ENCODE measurements at regions not wholly inside any gene's neighbourhood (a gene's known extent, or its start where the extent isn't known, plus 50 kb on each side); places are given as distances from the start of the nearest gene placed in this dataset.
"Not testable (repeated sequence)": the region's sequence is repeated elsewhere in the genome, so short reads cannot be mapped to it uniquely, and the experiment has no call there.

GRCh38 chr10:4632757-4633156, 193.2 kb upstream of the AKR1E2 start:
- DNase-seq, result no peak

DNA sequence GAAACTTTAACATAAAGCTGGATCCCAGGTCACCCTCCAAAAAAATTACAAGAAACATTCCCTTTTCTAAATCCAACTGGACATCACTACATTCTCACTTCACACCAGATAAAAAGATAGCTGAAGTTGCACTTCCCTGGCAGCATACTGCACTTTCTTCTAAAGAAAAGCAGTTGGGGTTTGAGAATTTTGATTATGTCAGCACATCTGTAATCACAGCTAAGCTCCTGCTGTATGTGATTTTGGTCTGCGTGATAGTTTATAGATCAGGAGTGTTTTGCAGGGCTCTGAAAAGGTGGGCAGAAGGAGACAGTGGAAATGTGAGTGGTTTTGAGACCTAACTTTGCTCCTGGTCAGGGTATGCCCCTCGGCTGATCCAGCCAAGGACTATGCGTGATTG, 199.1 kb upstream of the AKR1E2 start:
- DNase-seq, result no peak

GRCh38 chr10:4623757-4624420, 202.1 kb upstream of the AKR1E2 start:
- no peak for DNase-seq

- DNase-seq, result no peak
These were observed 202.8 kb upstream of the AKR1E2 start for GRCh38 chr10:4623200-4623599.

DNA sequence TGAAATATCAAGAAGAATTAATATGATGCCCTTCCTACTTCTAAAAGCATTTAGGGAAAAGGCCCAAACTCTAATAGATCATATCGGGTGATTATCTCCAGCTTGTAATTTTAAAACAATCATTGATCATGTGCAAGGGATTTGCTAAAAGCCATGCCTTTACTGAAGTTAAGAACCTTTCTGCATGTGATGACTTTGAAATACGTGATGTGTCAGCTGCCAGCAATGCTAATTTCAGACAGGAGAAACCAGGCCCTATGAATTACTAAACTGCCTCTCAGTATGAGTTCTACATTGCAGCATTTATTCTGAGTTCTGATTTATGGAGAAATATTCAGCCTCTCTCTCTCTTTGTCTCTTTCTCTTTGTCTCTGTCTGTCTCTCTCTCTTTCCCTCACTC, 203.6 kb upstream of the AKR1E2 start:
- DNase-seq, result no peak

GRCh38 chr10:4617589-4617988, 208.4 kb upstream of the AKR1E2 start:
- DNase-seq, result no peak

- DNase-seq, result no peak
These were observed 211.0 kb upstream of the AKR1E2 start for GRCh38 chr10:4615042-4615441.

DNA sequence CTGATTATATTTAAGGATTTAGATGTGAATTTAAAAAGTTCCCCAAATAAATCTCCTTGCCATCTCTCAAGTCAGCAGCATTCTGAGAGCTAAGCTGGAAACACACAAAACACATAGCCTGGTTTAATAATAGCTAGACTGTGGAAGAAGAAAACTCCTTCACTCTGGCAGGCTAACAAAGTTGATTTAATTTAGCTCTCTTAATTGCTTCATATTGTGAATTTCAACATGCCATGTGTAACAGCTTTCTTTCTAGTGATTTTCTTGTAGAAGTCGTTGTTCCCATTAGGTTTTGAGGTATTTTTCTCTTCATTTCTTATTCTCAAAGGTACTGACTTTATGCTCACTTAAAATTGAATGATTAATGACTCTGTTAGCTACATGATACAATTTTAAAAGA, 216.8 kb upstream of the AKR1E2 start:
- DNase-seq, result no peak

DNA sequence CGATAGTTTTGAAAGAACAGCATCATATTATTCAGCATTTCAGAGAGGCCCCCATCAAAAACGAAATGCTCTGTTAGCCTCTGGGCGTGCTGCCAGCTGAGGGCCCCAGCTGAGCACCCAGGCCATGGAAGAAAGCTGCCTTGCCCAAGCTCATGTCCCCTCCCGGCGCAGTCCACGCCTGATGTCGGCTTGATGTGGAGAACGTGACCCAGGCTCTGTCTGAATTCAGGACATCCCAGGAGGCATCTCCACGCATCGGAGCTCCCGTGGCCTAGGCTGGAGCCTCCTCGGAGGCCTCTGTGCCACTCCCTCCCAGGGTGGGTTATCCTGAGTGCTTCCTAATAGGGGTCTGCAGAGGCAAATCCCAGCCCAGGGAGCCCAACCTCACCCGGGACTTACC, 218.3 kb upstream of the AKR1E2 start:
- no peak for DNase-seq

DNA sequence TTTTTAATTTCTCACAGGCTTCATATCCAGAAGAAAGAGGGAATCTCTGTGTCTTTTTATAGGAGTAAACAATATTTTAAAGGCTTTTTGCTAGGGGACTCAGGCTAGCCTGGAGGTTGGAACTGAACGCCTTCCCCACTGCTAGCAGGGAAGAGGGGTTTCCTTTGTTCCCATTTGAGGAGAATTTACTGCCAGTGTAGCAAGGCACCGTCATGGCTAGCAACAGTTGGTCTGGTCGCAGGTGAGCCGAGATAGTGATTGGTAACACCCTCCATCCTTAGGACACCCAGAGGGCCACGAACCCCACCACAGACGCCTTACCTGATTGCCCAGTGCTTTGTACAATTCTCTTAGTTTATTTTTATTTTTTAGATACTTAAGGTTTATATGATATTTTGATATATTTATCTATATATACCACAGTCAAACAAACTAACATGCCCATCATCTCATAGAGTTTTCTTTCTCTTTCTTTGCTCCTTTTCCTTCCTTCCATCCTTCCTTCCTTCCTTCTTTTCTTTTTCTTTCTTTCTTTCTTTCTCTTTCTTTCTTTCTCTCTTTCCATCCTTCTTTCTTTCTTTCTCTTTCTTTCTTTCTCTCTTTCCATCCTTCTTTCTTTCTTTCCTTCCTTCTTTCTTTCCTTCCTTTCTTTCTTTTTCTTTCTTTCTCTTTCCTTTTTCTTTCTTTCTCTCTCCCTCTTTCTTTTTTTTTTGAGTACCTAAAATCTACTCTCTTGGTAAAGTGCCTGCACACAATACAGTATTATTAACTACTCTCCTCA, 219.0 kb upstream of the AKR1E2 start:
- no peak for DNase-seq

GRCh38 chr10:4602764-4603491, 223.1 kb upstream of the AKR1E2 start:
- no peak for DNase-seq

DNA sequence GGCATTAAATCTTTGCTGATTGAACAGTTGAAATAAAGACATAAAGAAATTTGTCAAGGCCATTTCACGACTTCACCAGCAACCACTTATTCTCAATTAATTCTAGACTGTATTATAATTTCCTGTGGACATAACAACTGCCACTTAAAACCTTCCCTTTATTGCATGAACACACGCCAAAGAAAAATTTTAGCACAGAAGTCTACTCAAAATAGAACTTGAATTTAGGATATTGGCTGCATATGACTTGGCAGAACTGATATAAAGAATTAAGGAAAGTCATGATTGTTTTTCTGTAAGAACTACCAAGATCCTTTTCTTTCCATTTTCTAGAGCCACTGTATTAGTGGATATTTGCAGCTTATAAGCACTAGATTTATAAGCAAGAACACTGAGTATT, 226.5 kb upstream of the AKR1E2 start:
- no peak for DNase-seq

- not testable (repeated sequence) for DNase-seq
These were observed 228.1 kb upstream of the AKR1E2 start for GRCh38 chr10:4597898-4598297.

DNA sequence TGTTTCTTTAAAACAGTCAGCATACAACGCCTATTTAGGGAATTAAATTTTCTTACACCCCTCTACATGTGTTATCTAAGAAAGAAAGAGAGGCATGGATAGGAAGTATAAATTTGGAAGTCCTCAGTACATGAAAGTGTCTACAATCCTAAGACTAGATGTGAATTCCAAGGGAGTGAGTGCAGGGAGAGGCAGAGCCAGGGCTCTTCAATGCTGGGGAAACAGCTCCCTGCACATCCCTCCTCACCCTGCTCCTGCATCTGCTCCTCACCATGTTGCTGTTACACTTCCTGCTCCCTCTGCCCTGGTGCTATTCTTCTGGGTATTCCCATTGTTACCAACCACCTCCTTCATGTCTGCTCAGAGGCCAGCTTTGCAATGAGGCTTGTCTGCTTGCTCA, 229.1 kb upstream of the AKR1E2 start:
- no peak for DNase-seq

DNA sequence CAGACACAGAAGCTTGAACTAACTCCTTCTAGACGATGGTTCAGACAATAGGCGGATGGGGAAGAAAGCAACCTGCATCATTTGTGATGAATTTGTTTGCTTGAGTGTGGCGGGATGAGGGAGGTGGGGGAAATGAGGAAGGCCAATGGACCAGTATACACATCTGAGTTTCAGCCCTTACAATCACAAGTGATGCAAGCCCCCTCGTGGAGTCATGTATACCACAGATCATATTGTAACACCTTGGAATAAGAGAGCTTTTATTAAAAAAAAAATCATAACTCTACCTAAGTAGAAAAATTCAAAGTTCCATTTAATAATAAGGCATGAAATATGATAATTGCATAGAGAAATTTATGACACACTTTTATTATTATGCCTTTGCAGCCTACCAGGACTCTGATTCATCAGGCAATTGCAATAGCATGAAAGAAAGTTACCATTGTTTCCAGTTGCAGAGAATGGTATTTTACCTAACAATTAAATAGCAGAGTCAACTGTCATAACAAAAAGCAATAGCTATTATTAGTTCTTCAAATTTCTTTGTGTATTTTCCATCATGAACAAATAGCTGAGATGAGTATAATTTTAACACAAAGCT, 230.2 kb upstream of the AKR1E2 start:
- no peak for DNase-seq

DNA sequence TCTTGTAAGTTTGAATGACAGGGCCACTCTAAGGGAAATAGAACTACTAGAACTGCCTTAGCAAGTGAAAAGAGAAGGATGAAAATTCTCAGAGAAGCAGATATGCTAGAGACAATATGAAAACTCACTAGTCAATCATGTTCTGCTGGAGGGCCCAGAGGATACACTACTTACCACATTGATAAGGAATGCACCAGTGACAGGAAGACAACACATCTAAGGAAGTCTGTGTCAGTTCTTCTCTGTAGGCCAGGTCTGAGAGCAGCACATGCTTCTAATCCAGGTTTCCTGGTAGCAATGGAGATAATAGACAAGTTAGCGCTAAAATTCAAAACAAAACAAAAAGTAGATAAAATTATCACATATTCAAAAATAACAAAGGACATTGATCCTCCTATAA, 235.2 kb upstream of the AKR1E2 start:
- DNase-seq, result no peak

DNA sequence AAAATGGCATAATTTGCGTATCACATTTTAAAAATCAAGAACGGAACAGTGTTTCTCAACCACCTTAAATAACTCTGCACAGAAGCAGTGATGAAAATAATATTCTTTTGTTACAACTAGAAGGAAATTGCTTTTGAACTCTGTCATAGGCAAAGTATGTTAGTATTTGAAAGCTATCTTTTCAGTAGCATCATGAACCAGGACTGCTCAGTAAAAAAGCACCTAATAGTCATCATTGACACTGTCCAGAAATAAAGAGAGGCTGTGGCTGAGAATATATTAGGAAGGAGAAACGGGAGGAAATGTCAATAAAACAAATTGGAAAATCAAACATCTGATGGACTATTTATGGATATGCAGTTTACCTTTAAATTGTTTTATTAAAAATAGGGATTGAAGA, 237.2 kb upstream of the AKR1E2 start:
- DNase-seq, result no peak

GRCh38 chr10:4587466-4587865, 238.5 kb upstream of the AKR1E2 start:
- DNase-seq, result no peak

DNA sequence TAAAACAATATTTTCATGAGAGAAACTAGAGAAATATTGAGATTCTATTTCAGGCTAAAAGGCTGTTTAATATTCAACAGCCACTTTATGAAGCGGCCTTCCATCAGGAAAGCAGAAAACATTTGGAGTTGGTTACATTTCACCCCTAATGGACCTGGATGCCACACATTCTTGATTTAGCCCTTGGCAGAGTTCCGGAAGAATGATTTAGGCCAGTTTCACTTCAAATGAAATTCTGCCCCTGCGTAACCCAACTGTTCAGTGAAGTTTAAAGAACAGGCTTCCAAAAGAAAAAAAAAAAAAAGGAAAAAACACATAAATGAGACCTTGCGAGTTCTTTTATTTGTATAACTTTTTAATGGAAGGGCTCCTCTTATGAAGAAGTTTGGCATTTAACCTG, 239.2 kb upstream of the AKR1E2 start:
- no peak for DNase-seq

DNA sequence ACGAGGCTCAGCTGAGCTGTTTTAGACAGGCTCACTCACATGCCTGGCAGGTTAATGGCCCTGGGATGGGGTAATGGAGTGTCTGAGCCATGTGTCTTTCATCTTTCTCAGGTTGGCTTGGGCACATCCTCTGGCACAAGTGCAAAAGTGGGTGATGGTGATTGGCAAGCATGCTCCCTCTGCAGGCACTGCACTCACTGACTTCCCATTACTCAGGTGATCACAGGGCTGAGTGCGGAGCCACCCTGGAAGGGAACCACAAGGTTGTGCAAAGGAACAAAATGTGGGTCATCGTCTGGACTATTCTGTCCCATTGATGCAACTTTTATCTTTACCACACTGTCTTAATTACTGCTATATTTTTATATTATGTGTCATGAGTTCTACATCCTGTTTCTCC, 244.1 kb upstream of the AKR1E2 start:
- no peak for DNase-seq

- no peak for DNase-seq
These were observed 246.2 kb upstream of the AKR1E2 start for GRCh38 chr10:4579844-4580243.

DNA sequence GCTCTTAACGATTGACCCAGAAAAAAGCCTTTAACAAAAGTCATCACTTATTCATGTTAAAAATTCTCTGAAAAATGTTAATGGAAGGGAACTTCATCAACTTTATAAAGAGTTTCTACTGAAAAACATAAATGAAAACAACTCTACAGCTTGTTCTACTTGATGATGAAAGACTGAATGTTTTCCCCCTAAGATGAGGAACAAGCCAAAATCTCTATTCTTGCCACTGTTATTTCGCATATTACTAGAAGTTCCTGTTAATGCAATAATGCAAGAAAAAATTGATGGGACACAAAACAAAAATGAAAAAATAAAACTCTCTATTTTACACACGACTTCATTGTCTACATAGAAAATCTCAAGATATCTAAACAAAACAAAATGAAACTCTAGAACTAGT, 249.8 kb upstream of the AKR1E2 start:
- DNase-seq, result no peak

- no peak for DNase-seq
These were observed 256.9 kb upstream of the AKR1E2 start for GRCh38 chr10:4569151-4569550.

GRCh38 chr10:4568731-4569130, 257.3 kb upstream of the AKR1E2 start:
- DNase-seq, result peak; percentile 28

All from NCI-H2171 (cell line).